ENCODE measurements at regions not wholly inside any gene's neighbourhood (a gene's known extent, or its start where the extent isn't known, plus 50 kb on each side); places are given as distances from the start of the nearest gene placed in this dataset.

- TF ChIP-seq CTCF (IDR thresholded peaks at IDR 0.05; ENCODE audit: insufficient read depth, low read depth, low read length) = no peak
- TF ChIP-seq EZH2 (IDR thresholded peaks at IDR 0.05; ENCODE audit: insufficient read depth, low read length) = no peak
Measured at GRCh38 chr1:90296327-90296726, 301.4 kb downstream of the ZNF326 start.
